KMS-11 (cell line): ENCODE measurements at regions not wholly inside any gene's neighbourhood (a gene's known extent, or its start where the extent isn't known, plus 50 kb on each side); places are given as distances from the start of the nearest gene placed in this dataset.

Experiments used
- H2AFZ ChIP-seq: fragments of 200-600 bp; sonication (generic); 2 replicates; pipeline ENCODE4 v1.6.1; 2016; ENCODE audit warnings: antibody characterized with exemption, mixed run types, low read depth
- H3K27ac ChIP-seq: fragments of 200-600 bp; sonication (generic); 2 replicates; pipeline ENCODE4 v1.6.1; 2016; ENCODE audit warnings: mild to moderate bottlenecking, mixed run types
- H3K27me3 ChIP-seq: fragments of 200-600 bp; sonication (generic); 2 replicates; pipeline ENCODE4 v1.6.1; 2017; ENCODE audit warnings: mild to moderate bottlenecking, low read depth, mixed run types, moderate library complexity; ENCODE audit not compliant: insufficient read depth
- H3K36me3 ChIP-seq: fragments of 200-600 bp; sonication (generic); 2 replicates; pipeline ENCODE4 v1.6.1; 2017; ENCODE audit warnings: mild to moderate bottlenecking, mixed run types; ENCODE audit not compliant: insufficient read depth
- H3K4me1 ChIP-seq: fragments of 200-600 bp; sonication (generic); 2 replicates; pipeline ENCODE4 v1.6.1; 2016; ENCODE audit warnings: mild to moderate bottlenecking, low read depth, mixed run types; ENCODE audit not compliant: poor library complexity, severe bottlenecking
- H3K4me2 ChIP-seq: fragments of 200-600 bp; sonication (generic); 2 replicates; pipeline ENCODE4 v1.7.0; 2016; ENCODE audit warnings: mild to moderate bottlenecking, mixed run types
- H3K4me3 ChIP-seq: fragments of 200-600 bp; sonication (generic); IDR thresholded peaks from 2 replicates; pipeline ENCODE4 v1.6.1; 2017; ENCODE audit warnings: low read depth, low read length, mixed read lengths; ENCODE audit not compliant: insufficient read depth
- H3K79me2 ChIP-seq: fragments of 200-600 bp; sonication (generic); 2 replicates; pipeline ENCODE4 v1.6.1; 2016; ENCODE audit warnings: low read depth, mixed run types; ENCODE audit not compliant: insufficient read depth
- H3K9ac ChIP-seq: fragments of 200-600 bp; sonication (generic); 2 replicates; pipeline ENCODE4 v1.6.1; 2016; ENCODE audit warnings: mild to moderate bottlenecking, mixed run types
- H4K20me1 ChIP-seq: fragments of 200-600 bp; sonication (generic); 2 replicates; pipeline ENCODE4 v1.6.1; 2016; ENCODE audit warnings: mild to moderate bottlenecking, mixed run types; ENCODE audit not compliant: insufficient read depth
- TF ChIP-seq, protein P1 (sequence below): fragments of 200-600 bp; sonication (generic); conservative IDR thresholded peaks from 2 replicates; pipeline ENCODE4 v1.6.1; 2017; ENCODE audit warnings: low read depth, mild to moderate bottlenecking, antibody characterized with exemption, low read length, moderate library complexity, mixed read lengths

DNA sequence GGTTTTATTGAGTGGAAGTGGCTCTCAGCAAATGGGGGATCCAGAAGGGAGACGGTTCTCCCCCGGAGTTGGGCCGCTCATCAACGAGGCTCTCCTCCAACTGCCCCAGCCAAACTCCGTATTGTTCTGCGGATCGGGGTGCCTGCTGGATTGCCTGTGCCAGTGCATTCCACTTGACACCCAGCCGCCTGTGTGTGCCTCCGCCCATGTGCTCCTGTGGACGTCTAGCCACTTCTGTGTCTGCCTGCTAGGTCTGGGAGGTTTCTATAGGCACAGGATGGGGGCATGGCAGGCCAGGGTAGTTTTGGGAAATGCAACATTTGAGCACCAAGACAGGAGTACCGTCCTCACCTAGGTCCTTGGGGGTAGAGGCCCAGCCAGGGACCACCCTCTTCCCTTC is 225.7 kb upstream of the AMIGO2 start:
- Histone ChIP-seq H3K79me2 (no peaks in the 10 kb centered on the region), H3K9ac (no peak overlapping the region), H3K4me2 (no peak overlapping the region), H3K36me3 (no peaks in the 10 kb centered on the region), H3K4me1 (no peaks in the 10 kb centered on the region), H4K20me1 (no peaks in the 10 kb centered on the region), H3K27me3 (no peaks in the 10 kb centered on the region), H2AFZ (no peak overlapping the region), H3K4me3 (no peak overlapping the region), H3K27ac (no peak overlapping the region)
- TF ChIP-seq, protein P1, sequence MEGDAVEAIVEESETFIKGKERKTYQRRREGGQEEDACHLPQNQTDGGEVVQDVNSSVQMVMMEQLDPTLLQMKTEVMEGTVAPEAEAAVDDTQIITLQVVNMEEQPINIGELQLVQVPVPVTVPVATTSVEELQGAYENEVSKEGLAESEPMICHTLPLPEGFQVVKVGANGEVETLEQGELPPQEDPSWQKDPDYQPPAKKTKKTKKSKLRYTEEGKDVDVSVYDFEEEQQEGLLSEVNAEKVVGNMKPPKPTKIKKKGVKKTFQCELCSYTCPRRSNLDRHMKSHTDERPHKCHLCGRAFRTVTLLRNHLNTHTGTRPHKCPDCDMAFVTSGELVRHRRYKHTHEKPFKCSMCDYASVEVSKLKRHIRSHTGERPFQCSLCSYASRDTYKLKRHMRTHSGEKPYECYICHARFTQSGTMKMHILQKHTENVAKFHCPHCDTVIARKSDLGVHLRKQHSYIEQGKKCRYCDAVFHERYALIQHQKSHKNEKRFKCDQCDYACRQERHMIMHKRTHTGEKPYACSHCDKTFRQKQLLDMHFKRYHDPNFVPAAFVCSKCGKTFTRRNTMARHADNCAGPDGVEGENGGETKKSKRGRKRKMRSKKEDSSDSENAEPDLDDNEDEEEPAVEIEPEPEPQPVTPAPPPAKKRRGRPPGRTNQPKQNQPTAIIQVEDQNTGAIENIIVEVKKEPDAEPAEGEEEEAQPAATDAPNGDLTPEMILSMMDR, result no peak

GRCh38 chr12:47303995-47304560 is 224.3 kb upstream of the AMIGO2 start:
- no peak overlapping the region for H3K4me2 ChIP-seq
- H3K9ac ChIP-seq, result no peak overlapping the region
- H4K20me1 ChIP-seq, result no peaks in the 10 kb centered on the region
- no peaks in the 10 kb centered on the region for H3K36me3 ChIP-seq
- no peaks in the 10 kb centered on the region for H3K4me1 ChIP-seq
- TF ChIP-seq, protein P1, result no peak
- H3K27ac ChIP-seq, result no peak overlapping the region
- H3K4me3 ChIP-seq, result no peak overlapping the region
- no peak overlapping the region for H2AFZ ChIP-seq
- no peaks in the 10 kb centered on the region for H3K27me3 ChIP-seq
- no peaks in the 10 kb centered on the region for H3K79me2 ChIP-seq

DNA sequence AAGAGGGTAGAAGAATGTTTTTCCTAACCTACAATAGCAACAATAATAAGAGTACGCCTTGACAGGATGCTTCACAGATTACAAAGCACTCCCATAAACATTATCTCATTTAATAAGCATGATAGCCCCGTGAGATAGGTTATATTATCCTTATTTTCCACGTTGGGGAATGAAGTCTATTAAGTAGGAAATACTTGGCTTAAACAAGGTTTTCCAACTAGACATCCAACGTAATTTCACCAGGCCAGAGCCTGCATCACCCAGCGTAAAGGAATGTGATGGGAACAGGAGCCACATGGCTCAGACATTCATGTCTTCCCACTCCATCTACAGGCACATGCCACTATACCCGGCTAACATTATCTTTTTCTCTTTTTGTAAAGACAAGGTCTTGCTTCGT is 223.4 kb upstream of the AMIGO2 start:
- TF ChIP-seq, protein P1, result no peak
- H4K20me1 ChIP-seq, result no peaks in the 10 kb centered on the region
- no peaks in the 10 kb centered on the region for H3K4me1 ChIP-seq
- H3K4me3 ChIP-seq, result no peak overlapping the region
- H3K36me3 ChIP-seq, result no peaks in the 10 kb centered on the region
- no peak overlapping the region for H3K27ac ChIP-seq
- H3K27me3 ChIP-seq, result no peaks in the 10 kb centered on the region
- H3K4me2 ChIP-seq, result no peak overlapping the region
- H2AFZ ChIP-seq, result 0 out of 2 replicates have a peak overlapping the region, but pooled peaks have one; percentile 1
- H3K9ac ChIP-seq, result no peak overlapping the region
- no peaks in the 10 kb centered on the region for H3K79me2 ChIP-seq

DNA sequence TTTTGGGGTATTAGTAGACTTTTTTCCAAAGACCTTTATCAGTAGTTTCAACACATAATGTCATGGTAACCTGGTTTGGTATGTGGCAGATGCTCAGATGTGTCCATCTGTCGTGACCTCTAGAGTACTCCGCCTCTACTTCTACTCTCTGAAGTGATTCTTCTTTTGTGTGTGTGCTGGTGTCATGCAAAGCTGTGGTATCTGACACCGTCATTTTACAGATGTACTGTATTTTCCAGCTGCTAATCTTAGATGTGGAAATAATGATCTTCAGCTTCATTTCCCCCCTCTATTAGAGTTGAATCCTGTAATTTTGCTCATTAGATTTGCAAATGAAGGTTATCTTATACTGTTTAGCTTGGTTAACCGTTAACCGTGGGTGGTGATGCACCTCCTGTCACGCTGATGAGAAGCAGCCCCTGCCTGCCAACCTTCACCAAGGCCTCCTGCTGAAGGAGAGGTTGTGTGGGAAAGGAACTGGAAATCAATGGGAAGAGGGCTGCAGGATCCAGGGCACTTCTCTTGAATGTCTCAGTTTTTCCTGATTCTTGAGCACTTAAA is 222.4 kb upstream of the AMIGO2 start:
- Histone ChIP-seq H2AFZ (no peak overlapping the region), H3K9ac (no peak overlapping the region), H3K36me3 (no peaks in the 10 kb centered on the region), H3K4me3 (no peak overlapping the region), H4K20me1 (no peaks in the 10 kb centered on the region), H3K27me3 (no peaks in the 10 kb centered on the region), H3K27ac (no peak overlapping the region), H3K4me2 (no peak overlapping the region), H3K4me1 (no peaks in the 10 kb centered on the region), H3K79me2 (no peaks in the 10 kb centered on the region)
- TF ChIP-seq, protein P1, result no peak
